HG02623 (cell line): ENCODE measurements at regions not wholly inside any gene's neighbourhood (a gene's known extent, or its start where the extent isn't known, plus 50 kb on each side); places are given as distances from the start of the nearest gene placed in this dataset.
A peak's percentile ranks its signal among the peaks of the same experiment; 100 is the strongest.

Experiments used
- ATAC-seq: cut with Tn5 transposase; IDR thresholded peaks from one replicate; pipeline ENCODE4 v1.9.1; 2021; ENCODE audit warnings: moderate library complexity; ENCODE audit not compliant: unreplicated experiment

GRCh38 chr3:159775372-159775961 is 213.2 kb upstream of the IL12A start:
- no peak for ATAC-seq

- ATAC-seq = no peak
Measured at GRCh38 chr3:159776779-159777178, 211.9 kb upstream of the IL12A start.

- no peak for ATAC-seq
Measured at GRCh38 chr3:159779883-159780282, 208.8 kb upstream of the IL12A start.

- no peak for ATAC-seq
Measured at GRCh38 chr3:159781867-159782266, 206.8 kb upstream of the IL12A start.

- no peak for ATAC-seq
Measured at GRCh38 chr3:159782724-159783421, 205.8 kb upstream of the IL12A start.

GRCh38 chr3:159783780-159784742 is 204.6 kb upstream of the IL12A start:
- ATAC-seq = peak; percentile 57

GRCh38 chr3:159785273-159785708 is 203.3 kb upstream of the IL12A start:
- ATAC-seq = no peak

GRCh38 chr3:159786489-159787177 is 202.0 kb upstream of the IL12A start:
- no peak for ATAC-seq

- ATAC-seq = no peak
Measured at GRCh38 chr3:159787178-159787574, 201.5 kb upstream of the IL12A start.

GRCh38 chr3:159787794-159788205 is 200.8 kb upstream of the IL12A start:
- no peak for ATAC-seq

GRCh38 chr3:159788291-159788690 is 200.3 kb upstream of the IL12A start:
- no peak for ATAC-seq

- no peak for ATAC-seq
Measured at GRCh38 chr3:159789017-159789416, 199.6 kb upstream of the IL12A start.

- ATAC-seq = no peak
Measured at GRCh38 chr3:159789742-159790635, 198.6 kb upstream of the IL12A start.

GRCh38 chr3:159791336-159791735 is 197.3 kb upstream of the IL12A start:
- no peak for ATAC-seq

- ATAC-seq = no peak
Measured at GRCh38 chr3:159792070-159792469, 196.6 kb upstream of the IL12A start.

GRCh38 chr3:159795042-159795441 is 193.6 kb upstream of the IL12A start:
- ATAC-seq = no peak

- no peak for ATAC-seq
Measured at GRCh38 chr3:159795681-159796175, 192.9 kb upstream of the IL12A start.

- no peak for ATAC-seq
Measured at GRCh38 chr3:159796226-159796625, 192.4 kb upstream of the IL12A start.

- no peak for ATAC-seq
Measured at GRCh38 chr3:159796744-159797143, 191.9 kb upstream of the IL12A start.

- no peak for ATAC-seq
Measured at GRCh38 chr3:159797771-159798170, 190.9 kb upstream of the IL12A start.
